HG03097 (cell line): ENCODE measurements at regions not wholly inside any gene's neighbourhood (a gene's known extent, or its start where the extent isn't known, plus 50 kb on each side); places are given as distances from the start of the nearest gene placed in this dataset.
"Not testable (repeated sequence)": the region's sequence is repeated elsewhere in the genome, so short reads cannot be mapped to it uniquely, and the experiment has no call there.

Source experiments
- ATAC-seq: cut with Tn5 transposase; IDR thresholded peaks from one replicate; pipeline ENCODE4 v1.9.1; 2021; ENCODE audit not compliant: unreplicated experiment, low FRiP score

GRCh38 chr15:81781395-81781794, 264.4 kb downstream of the MEX3B start:
- ATAC-seq = no peak

GRCh38 chr15:81780966-81781365, 264.9 kb downstream of the MEX3B start:
- no peak for ATAC-seq

- ATAC-seq = no peak
These were observed 266.6 kb downstream of the MEX3B start for GRCh38 chr15:81779181-81779580.

GRCh38 chr15:81777546-81777945, 268.3 kb downstream of the MEX3B start:
- ATAC-seq = no peak

- ATAC-seq = no peak
These were observed 268.8 kb downstream of the MEX3B start for GRCh38 chr15:81776976-81777375.

GRCh38 chr15:81775779-81776178, 270.0 kb downstream of the MEX3B start:
- ATAC-seq = not testable (repeated sequence)

- ATAC-seq = no peak
These were observed 271.5 kb downstream of the MEX3B start for GRCh38 chr15:81774309-81774708.

GRCh38 chr15:81768773-81769172, 277.0 kb downstream of the MEX3B start:
- no peak for ATAC-seq

GRCh38 chr15:81766829-81767475, 278.9 kb downstream of the MEX3B start:
- no peak for ATAC-seq

GRCh38 chr15:81765816-81766215, 280.0 kb downstream of the MEX3B start:
- no peak for ATAC-seq

- no peak for ATAC-seq
These were observed 282.5 kb downstream of the MEX3B start for GRCh38 chr15:81763304-81763703.

- no peak for ATAC-seq
These were observed 285.1 kb downstream of the MEX3B start for GRCh38 chr15:81760686-81761085.

GRCh38 chr15:81758818-81759284, 287.0 kb downstream of the MEX3B start:
- ATAC-seq = no peak

GRCh38 chr15:81755626-81756025, 290.2 kb downstream of the MEX3B start:
- no peak for ATAC-seq

- ATAC-seq = no peak
These were observed 291.7 kb downstream of the MEX3B start for GRCh38 chr15:81754078-81754477.

- ATAC-seq = no peak
These were observed 292.8 kb downstream of the MEX3B start for GRCh38 chr15:81752974-81753373.

GRCh38 chr15:81752546-81752942, 293.3 kb downstream of the MEX3B start:
- ATAC-seq = no peak

- ATAC-seq = no peak
These were observed 293.8 kb downstream of the MEX3B start for GRCh38 chr15:81751816-81752545.

- ATAC-seq = no peak
These were observed 294.6 kb downstream of the MEX3B start for GRCh38 chr15:81751256-81751655.

- ATAC-seq = no peak
These were observed 296.0 kb downstream of the MEX3B start for GRCh38 chr15:81749716-81750375.

GRCh38 chr15:81747482-81747881, 298.3 kb downstream of the MEX3B start:
- no peak for ATAC-seq

- ATAC-seq = no peak
These were observed 298.8 kb downstream of the MEX3B start for GRCh38 chr15:81747026-81747425.
